Urothelium cell line (cell line): ENCODE measurements at regions not wholly inside any gene's neighbourhood (a gene's known extent, or its start where the extent isn't known, plus 50 kb on each side); places are given as distances from the start of the nearest gene placed in this dataset.

ENCODE experiments used
- DNase-seq: peaks from one replicate; pipeline ENCODE4 v3.0.0; 2011; ENCODE audit warnings: low spot score, mixed read lengths
- FAIRE-seq: peaks from 2 replicates; lab custom pipeline; 2011; peaks lifted over from hg19 to GRCh38; lab: Jason Lieb, UNC

DNA sequence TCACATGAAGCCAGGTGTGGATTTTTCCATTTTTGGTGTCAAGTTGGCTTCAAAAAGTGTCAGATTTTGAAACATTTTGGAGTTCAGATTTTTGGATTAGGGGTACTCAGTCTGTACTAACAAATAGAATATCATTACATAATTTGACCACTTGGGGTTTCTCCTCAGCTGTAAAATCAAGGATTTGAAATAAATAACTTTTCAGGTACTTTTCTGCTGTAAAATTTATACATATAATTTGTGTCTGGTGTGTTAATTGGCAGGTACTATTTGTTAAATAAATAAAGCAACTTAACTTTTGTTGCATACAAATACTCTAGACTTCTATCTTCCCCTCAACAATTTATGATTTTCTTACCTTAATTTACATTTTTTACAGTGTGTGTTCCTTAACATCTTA lies 234.1 kb upstream of the PRICKLE1 start:
- DNase-seq (no peak), FAIRE-seq (no peak)

DNA sequence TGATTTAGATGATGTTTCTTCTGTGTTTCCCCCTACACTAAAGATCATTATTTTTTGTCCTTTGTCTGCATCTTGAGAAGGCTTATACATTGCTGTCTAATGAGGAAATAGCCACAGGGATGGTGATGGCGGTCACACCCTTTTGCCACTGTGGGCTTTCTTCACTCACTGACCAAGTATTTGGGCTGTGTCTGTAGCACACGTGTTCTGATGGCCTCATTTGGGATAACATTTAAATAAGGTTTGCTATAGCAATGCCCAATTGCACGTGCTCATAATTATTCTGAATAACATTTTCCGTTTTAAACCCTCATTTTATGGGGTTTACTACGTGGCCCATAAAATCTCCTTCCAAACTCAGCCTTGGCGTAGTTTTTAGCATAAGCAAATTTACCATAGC lies 230.3 kb upstream of the PRICKLE1 start:
- DNase-seq (no peak), FAIRE-seq (no peak)

DNA sequence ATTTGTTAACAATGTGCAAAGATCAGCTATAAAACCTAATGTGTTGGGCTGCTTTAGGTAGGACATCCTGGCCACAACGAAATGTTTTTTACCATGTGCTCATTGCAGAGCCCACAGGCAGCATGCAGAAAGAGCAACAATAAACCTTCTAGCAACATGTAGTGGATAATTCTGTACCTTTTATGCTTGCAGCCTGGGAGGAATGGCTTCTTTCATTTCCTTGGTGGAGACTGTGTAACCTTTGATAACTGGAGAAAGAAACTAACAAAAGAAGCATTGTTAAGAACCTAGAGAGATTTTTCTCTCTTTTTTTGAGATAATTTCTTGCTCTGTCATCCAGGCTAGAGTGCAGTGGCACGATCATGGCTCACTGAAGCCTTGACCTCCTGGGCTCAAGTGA lies 225.5 kb upstream of the PRICKLE1 start:
- no peak for FAIRE-seq
- no peak for DNase-seq

DNA sequence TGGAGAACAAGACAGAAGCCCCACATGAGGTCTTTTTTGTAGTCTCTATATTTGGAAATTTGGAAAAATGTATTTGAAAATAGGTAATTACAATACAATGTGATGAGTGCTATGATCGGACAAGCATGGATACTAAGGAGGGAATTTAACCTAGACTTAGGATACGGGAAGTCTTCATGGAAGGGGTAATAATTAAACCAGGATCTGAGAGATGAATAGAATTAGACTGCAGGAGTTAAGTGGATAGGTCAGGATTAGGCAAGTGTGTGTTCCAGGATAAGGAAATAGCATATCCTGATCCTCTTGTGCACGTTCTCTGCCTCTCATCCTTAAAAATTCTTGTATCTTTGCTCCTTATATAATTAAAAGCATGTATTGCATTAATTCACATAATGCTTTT lies 223.3 kb upstream of the PRICKLE1 start:
- DNase-seq (no peak), FAIRE-seq (no peak)

DNA sequence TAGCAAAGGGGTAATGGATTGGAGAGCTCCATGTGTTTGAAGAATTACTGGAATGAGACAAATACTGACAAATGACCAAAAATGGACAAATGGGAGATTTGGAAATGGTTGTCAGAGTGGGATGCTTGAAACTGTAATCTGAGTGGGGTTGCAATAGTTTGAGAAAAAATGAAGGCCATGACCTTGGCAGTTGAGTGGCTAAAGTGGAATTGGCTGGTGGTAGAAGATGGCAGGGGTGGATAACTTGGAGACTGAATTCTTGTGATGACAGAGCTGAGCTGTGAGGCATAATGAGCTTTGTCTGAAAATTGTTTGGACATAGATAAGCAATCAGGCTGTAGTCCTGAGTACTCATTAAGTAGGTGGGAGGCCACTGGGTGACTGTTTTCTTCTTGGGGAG lies 222.5 kb upstream of the PRICKLE1 start:
- DNase-seq = no peak
- no peak for FAIRE-seq

DNA sequence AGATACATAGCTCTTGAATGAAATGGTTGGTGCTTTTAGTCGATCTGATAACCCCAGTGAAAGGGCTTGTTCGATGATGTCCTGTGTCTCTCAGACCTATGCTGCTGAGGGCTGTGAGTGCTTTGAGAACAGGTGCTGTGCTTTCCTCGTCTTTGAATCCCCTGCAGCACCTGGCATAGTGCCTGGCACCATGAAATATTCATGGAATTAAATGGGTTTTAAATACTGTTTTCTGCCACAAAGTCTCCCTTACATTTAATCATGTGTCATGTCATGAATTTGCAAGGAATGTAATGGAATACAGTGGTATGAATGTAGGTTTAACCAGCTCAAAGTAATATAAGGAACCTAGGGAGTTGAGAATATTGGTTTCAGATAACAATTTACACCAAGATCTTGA lies 220.5 kb upstream of the PRICKLE1 start:
- FAIRE-seq = no peak
- peak; percentile 18 for DNase-seq

DNA sequence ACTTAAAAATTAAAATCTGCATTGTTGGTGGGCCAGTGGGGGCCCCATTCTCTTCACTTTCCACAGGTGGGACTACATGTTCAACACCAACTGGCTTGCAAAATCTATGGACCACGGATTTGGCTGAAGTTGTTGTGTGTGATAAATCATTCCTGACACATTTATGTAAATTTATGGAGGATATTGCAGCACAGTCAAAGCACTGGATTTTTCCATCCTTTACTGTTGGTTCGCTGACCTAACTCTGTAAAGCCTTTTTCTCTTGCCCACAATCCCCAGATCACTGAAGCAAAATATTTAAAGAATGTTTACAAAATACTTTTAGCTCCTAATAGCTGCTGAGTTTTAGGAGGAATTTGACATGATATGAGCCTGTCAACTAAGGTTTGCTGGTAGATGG lies 219.7 kb upstream of the PRICKLE1 start:
- peak; percentile 23 for DNase-seq
- FAIRE-seq = no peak

DNA sequence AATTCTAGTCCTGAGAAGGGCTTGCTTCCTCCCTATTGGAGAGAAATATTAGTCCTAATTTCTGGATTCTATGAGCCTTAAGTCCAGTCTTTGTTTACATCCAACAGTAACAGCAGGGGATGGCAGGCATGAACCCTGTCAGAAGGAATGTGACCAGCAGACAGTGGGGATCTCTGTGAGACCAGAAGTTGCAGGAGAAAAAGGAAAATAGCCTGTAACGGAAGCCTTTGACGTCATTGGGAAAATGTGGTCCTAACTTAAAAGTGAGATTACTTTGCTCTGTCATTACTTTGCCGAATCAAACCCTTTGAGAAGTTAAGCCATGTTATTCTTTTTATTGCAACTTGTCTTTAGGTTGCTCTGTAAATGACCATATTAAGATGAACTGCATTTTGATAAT lies 218.2 kb upstream of the PRICKLE1 start:
- DNase-seq (no peak), FAIRE-seq (no peak)

DNA sequence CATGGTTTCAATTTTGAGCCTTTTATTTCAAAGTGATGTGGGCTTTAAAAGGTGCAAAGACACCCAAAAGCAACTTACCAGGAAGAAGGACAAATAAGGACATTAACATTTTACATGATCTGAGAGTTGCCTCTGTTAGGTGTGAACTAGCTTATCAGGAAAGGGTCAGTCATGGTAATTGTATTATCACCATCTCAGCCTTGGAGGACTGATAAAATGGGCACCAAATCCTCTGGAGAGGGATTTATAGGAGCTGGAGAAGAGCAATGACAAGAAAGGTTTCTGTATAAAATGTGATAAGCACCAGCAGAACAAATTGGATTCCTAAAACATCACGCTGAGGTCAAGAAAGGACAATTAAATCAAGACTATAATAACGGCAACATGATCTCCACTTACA lies 217.7 kb upstream of the PRICKLE1 start:
- DNase-seq (no peak), FAIRE-seq (no peak)

DNA sequence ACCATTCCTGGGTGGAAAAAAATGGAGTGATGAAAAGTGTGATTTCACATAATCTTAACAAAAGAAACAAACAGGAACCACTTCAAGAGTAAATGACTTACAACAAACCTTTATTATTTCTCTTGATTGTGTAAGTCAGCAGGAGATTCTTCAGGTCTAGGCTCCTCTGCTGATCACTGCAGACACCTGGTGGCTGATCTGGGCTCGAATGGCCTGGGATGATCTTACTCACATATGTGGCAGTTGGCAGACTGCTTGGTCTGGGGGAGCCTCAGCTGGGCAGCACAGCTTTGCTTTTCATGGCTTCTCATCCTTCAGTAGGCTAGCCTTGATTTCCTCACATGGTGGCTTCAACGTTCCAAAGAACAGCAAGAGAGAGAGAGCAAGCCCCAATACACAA lies 215.4 kb upstream of the PRICKLE1 start:
- no peak for DNase-seq
- no peak for FAIRE-seq

DNA sequence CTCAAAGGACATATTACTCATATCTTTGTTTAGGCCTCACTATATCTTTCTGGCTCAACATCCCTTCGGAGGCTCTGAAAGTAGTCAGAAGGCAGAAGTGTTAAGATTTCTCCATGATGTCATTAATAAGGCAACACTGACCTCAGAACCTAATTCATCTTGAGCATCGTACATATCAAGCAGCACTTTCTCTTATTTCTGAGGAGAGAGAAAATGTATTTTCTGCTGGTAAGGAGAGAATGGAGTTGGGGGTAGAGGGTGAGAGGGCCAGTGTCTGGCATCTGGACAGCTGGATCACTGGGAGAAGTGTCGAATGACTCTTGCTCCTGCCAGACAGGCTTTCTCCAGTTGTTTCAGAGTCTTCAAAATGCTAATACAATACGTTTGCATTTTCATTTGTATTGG lies 213.2 kb upstream of the PRICKLE1 start:
- DNase-seq (no peak), FAIRE-seq (no peak)

DNA sequence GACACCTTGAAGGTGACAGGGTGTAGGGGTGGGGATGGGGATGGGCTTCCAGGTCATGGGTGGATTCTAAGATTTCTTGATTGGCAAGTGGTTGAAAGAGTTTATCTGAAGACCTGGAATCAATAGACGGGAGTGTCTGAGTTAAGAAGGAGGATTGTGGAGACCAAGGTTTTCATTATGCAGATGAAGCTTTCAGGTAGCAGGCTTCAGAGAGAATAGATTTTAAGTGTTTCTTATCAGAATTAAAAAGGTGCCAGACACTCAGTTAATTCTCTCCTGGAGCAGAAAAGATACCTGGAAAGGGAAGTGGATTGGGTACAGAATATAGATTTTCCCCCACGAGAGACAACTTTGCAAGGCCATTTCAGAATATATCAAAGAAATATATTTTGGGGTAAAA lies 211.7 kb upstream of the PRICKLE1 start:
- FAIRE-seq (no peak), DNase-seq (no peak)

DNA sequence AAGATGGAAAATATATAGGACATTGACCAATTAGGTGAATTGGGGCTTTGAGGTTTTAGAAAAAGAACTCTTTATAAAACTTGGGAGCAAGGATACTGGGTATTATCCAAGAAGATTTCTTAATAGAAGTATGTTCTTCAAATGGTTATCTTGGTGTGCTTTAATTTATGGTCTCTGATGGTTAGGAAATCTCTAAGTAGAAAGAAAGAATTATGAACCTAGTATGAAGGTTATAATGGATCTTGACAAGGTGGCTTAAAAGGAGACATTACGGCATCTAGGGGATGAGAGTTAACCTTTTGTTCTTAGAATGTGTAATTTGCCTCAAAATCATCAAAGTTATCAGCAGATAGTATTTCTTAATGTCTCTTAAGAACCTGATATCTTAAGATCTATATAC lies 210.4 kb upstream of the PRICKLE1 start:
- FAIRE-seq = no peak
- DNase-seq = no peak

DNA sequence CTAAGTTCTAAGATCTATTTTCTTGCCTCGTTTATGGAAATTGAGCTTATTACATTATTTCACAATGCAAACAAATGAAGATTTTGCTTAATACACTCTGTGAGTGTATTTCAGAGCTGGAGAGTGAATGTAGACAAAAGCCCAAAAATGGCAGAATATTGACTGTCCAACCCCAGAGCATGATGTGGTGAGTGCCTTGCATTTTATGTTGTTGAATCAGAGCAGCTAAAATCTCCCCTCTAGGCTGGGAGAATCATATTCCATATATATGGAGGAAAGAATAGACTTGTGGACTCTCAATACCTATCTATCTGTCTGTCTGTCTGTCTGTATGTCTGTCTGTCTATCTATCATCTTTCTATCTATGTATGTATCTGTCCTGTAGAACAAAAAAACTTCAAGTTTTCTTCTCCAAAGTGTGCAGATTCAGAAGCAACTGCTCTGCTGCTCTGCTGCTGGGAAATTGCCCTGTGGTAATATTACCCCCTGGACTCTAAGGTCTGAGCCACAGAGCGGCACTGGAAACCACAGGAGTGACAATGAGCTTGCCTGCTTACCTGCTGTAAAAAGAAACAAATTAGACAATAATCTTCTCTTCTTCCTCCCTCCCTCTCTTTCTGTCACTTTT lies 209.4 kb upstream of the PRICKLE1 start:
- DNase-seq = no peak
- no peak for FAIRE-seq

DNA sequence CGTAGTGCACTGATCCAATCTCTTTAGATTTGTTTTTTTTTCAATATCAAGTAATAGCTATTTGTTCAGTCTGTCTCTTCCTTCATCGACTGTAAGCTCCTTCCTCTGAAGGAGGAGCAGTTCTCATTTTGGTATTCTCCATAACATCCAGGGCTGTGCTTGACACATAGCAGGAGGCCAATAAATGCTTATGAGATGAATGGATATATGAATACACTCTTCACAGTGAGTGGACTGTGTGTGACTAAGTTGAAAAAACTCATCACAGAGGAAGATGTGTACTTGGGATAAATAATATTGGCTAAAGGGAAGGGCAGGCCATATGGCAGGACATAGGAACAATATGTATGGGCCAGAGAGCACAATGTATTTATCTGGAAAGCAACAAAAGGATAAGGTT lies 205.3 kb upstream of the PRICKLE1 start:
- no peak for DNase-seq
- no peak for FAIRE-seq

DNA sequence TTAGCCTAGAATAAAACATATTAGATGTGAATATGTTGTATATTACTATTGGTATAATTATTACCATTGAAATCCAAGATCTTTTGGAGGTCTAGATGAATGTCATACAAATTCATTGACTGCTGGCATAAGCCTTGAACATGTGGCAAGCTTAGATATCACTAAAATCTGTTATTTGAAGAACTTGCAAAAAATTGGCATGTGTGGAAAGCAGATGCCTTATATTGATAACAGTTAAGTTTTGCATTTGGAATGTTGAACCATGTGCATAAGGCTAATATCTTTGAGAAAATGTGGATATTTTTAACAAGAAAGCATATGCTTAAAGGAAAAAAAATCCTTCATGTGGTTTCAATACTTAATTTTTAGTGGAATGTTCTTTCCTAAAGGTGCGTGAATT lies 203.6 kb upstream of the PRICKLE1 start:
- FAIRE-seq = no peak
- DNase-seq = no peak

DNA sequence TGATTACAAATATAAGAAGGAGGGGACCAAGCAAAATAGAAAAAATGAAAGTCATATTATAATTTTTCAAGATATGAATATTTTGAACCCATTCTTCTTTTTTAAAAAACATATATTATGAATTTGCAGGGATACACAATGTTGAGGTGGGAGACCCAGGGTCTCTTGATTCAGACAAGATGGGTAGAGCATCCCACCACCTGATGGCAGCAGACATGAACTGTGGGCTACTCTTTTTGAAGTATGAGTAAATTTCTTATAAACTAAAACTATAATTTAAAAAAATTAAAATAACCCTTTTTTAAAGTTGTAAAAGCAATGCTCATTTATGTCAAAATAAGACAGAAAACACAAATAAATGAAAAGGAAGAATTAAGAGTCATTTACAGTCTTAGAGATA lies 202.7 kb upstream of the PRICKLE1 start:
- FAIRE-seq (no peak), DNase-seq (no peak)

DNA sequence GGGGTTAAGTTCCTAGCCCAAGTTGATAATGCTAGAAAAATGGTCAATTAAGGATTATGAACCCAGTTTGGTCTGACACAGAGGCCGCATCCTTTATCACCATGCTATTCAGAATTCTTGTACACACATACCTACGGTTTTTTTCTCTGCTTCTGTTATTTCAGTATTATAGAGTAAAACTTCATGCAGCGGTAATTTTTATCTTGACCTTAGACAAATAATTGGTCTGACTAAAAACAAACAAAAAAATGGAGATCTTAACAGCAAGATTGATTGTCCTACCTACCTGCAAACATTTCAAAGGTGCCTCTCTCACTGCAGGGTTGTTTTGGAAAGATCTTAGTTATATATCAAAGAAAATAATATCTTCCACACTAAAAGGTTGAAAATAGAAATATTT lies 201.9 kb upstream of the PRICKLE1 start:
- no peak for FAIRE-seq
- DNase-seq = no peak

DNA sequence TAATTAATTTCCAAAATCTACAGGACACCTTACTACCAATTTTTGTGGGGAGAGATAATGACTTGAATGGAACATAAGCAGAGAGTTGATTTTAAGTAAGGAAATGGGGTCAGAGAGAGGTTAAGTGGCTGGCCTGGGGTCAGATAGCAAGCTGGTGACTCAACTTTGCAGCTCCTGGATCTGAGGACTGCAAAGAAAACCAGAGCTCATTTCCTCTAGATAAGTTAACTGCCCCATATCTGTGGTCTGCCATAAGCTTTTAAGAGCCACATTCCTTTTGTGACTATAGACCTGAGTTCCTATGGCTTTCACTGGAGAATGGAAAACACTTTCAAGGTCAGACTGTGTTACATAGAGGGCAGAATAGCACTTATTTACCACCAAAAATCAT lies 201.2 kb upstream of the PRICKLE1 start:
- FAIRE-seq (no peak), DNase-seq (peak; percentile 76)

DNA sequence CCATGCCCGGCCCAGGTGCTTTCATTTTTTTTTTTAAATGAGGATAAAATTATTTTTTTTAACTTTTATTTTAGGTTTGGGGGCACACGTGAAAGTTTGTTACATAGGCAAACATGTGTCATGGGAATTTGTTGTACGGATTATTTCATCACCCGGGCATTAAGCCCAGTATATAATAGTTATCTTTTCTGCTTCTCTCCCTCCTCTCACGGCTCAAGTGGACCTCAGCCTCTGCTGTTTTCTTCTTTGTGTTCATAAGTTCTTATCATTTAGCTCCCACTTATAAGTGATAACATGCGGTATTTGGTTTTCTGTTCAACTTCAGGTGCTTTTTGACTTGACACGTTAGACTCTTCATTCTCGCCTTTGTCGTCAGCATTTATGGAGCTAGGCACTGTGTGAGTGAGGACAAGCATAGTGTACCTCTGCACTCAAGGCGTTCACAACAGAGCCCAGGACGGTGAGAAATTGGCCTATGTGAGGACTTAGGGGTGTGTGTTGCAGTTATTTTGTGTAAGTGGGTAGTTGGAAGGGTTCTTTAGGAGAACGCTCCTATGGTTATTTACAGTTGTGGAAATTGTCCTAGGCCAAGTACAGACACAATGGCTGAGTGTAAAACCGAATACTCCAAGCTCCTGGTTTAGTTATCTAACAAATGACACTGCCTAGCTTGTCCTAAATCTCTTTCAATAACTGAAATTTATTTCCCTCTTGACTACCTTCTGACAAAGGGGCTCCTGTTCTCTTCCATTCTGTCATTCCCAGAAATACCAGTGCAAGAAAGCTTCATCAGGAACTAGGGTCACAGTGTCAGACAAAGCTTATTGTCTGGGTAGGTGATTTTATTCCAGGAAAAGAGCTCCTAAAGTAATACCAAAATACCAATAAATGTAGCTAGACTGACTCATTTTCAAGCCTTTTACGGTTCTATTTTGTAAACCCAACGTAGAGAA lies 200.5 kb upstream of the PRICKLE1 start:
- FAIRE-seq (no peak), DNase-seq (peak; percentile 46)

DNA sequence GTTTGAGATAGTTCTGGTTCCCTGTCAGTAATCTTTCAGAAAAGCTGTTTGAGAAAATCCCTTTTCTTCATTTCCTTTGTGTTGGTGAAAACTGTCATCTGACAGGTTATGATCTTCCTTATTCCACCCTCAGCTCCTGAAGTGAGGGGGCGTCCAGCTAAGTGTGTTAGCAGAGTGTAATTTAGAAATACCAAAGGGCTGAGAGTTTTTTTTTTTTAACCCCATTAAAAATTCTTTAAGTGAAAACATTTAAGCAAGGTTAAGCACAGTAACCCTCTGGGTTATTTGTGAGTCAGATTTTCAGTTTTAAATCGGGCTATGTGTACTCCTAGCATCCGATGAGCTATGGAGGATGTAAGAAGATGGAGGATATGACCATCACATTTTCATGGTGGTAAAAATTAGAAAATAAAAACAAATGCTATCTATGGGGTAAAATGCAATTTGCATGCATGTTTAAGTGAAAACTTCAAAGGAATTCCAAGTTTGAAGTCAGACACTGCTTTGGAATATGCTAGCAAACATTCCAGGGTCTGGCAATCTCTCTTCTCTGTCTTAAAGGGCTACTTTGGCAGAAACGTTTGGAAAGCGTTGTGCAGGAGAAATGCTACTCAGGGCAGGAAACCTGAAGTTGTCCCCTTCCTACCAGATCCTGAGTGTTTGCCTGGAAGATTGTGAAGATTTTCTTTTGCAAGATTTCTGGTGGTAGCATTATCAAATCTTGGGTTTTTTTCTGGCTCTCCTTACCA lies 197.0 kb upstream of the PRICKLE1 start:
- FAIRE-seq = no peak
- DNase-seq = no peak

DNA sequence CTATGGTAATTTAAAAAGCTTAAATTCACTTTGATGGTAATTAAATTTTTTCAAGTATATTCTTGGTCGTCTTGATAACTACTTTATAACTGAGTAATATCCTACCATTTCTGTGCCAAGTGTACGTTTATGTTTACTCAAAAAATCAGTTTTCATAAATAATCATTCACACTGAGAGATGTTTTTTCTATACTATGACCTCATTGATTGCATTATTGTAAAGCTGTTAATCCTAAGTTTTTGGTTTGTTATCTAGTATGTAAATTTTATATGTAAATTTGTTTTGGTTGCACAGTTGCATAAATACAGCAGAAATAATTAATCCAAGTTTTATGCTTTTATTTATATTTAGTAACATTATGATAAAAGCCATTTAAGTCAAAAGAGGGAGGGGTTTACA lies 196.4 kb upstream of the PRICKLE1 start:
- DNase-seq (no peak), FAIRE-seq (no peak)
